WTC11 (cell line): ENCODE measurements at regions not wholly inside any gene's neighbourhood (a gene's known extent, or its start where the extent isn't known, plus 50 kb on each side); places are given as distances from the start of the nearest gene placed in this dataset.

Source experiments
- ATAC-seq: fragments of 200-7000 bp; cut with Tn5 transposase; 2 replicates; pipeline ENCODE4 v1.10.0; 2021; ENCODE audit warnings: mild to moderate bottlenecking, moderate library complexity
- CTCF ChIA-PET: fragments of 300-600 bp; sonication (Branson Sonifier 250); formaldehyde crosslinking; loops from one replicate; lab custom pipeline; 2021; ENCODE audit warnings: antibody characterized with exemption; lab: Charles Lee
- POLR2A ChIA-PET: fragments of 350-600 bp; sonication (Branson Sonifier 250); formaldehyde crosslinking; loops from one replicate; lab custom pipeline; 2021; ENCODE audit warnings: antibody characterized with exemption; lab: Charles Lee
- DNase-seq: peaks from one replicate; pipeline ENCODE4 v3.0.0; 2021; ENCODE audit warnings: low spot score
- H3K27ac Mint-ChIP-seq: 2 replicates; pipeline ENCODE4 v1.8.0; 2021; ENCODE audit warnings: mixed read lengths
- H3K27me3 Mint-ChIP-seq: 2 replicates; pipeline ENCODE4 v1.8.0; 2021; ENCODE audit warnings: low read depth, mild to moderate bottlenecking, moderate library complexity, mixed read lengths
- H3K36me3 Mint-ChIP-seq: 2 replicates; pipeline ENCODE4 v1.8.0; 2021; ENCODE audit warnings: mixed read lengths
- H3K4me1 Mint-ChIP-seq: 2 replicates; pipeline ENCODE4 v1.8.0; 2022; ENCODE audit warnings: mixed read lengths
- H3K4me3 Mint-ChIP-seq: 2 replicates; pipeline ENCODE4 v1.8.0; 2021; ENCODE audit warnings: mild to moderate bottlenecking, moderate library complexity, mixed read lengths
- H3K9me3 Mint-ChIP-seq: 2 replicates; pipeline ENCODE4 v1.8.0; 2021; ENCODE audit warnings: mixed read lengths
- NR2C2 ChIP-seq: sonication (generic); formaldehyde crosslinking; IDR thresholded peaks from 2 replicates; pipeline ENCODE4 v1.8.0; 2022; ENCODE audit warnings: mild to moderate bottlenecking, missing genetic modification reagents
- ZBTB21 ChIP-seq: sonication (generic); formaldehyde crosslinking; IDR thresholded peaks from 2 replicates; pipeline ENCODE4 v1.8.1; 2023; ENCODE audit warnings: mild to moderate bottlenecking, missing genetic modification reagents, borderline replicate concordance
- ZNF138 ChIP-seq: sonication (generic); formaldehyde crosslinking; conservative IDR thresholded peaks from 2 replicates; pipeline ENCODE4 v1.8.1; 2022; ENCODE audit warnings: mild to moderate bottlenecking, moderate library complexity, missing genetic modification reagents
- ZNF263 ChIP-seq: sonication (generic); formaldehyde crosslinking; IDR thresholded peaks from 2 replicates; pipeline ENCODE4 v1.8.1; 2022; ENCODE audit warnings: low read depth, mild to moderate bottlenecking, moderate library complexity, missing genetic modification reagents
- TF ChIP-seq, protein P1 (sequence below): sonication (generic); formaldehyde crosslinking; IDR thresholded peaks from 2 replicates; pipeline ENCODE4 v1.8.0; 2023; ENCODE audit warnings: missing genetic modification reagents
- TF ChIP-seq, protein P2 (sequence below): sonication (generic); formaldehyde crosslinking; IDR thresholded peaks from 2 replicates; pipeline ENCODE4 v1.8.1; 2023; ENCODE audit warnings: mild to moderate bottlenecking, missing genetic modification reagents, borderline replicate concordance

DNA sequence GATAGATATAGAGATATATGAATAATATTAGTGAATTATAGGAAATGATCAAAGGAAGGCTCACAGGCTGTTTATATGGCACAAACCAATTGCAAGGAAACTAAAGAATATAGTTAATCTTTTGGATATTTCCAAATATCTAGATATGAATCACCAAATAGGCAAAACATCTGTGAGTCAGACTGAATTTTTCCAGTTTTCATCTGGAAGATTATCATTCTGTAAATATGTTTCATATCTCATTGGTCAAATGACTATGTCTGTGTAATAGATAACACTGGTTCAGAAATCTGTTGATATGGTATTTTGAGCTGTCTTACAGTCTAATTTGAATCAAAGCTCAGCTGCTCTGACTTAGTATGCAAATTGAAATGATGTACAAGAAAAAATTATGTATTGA is 303.6 kb downstream of the FAM133A start:
- H3K27ac Mint-ChIP-seq = no peak overlapping the region
- CTCF ChIA-PET = no interaction called here
- TF ChIP-seq ZNF263 (CRISPR knock-in tag) (no peak), NR2C2 (no peak), ZNF138 (no peak)
- TF ChIP-seq, protein P1, sequence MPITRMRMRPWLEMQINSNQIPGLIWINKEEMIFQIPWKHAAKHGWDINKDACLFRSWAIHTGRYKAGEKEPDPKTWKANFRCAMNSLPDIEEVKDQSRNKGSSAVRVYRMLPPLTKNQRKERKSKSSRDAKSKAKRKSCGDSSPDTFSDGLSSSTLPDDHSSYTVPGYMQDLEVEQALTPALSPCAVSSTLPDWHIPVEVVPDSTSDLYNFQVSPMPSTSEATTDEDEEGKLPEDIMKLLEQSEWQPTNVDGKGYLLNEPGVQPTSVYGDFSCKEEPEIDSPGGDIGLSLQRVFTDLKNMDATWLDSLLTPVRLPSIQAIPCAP (CRISPR knock-in tag) = no peak
- TF ChIP-seq, all 79 proteins: peak for 0
- no peaks in the 10 kb centered on the region; the same call in 1 of the 2 replicates for H3K27me3 Mint-ChIP-seq
- ATAC-seq (no peak), DNase-seq (no peak)
- no peak overlapping the region for H3K4me3 Mint-ChIP-seq
- POLR2A ChIA-PET = no interaction called here
- peaks cover 33% of the 10 kb centered on the region for H3K36me3 Mint-ChIP-seq
- H3K9me3 Mint-ChIP-seq = peaks cover 39% of the 10 kb centered on the region
- H3K4me1 Mint-ChIP-seq = no peaks in the 10 kb centered on the region

DNA sequence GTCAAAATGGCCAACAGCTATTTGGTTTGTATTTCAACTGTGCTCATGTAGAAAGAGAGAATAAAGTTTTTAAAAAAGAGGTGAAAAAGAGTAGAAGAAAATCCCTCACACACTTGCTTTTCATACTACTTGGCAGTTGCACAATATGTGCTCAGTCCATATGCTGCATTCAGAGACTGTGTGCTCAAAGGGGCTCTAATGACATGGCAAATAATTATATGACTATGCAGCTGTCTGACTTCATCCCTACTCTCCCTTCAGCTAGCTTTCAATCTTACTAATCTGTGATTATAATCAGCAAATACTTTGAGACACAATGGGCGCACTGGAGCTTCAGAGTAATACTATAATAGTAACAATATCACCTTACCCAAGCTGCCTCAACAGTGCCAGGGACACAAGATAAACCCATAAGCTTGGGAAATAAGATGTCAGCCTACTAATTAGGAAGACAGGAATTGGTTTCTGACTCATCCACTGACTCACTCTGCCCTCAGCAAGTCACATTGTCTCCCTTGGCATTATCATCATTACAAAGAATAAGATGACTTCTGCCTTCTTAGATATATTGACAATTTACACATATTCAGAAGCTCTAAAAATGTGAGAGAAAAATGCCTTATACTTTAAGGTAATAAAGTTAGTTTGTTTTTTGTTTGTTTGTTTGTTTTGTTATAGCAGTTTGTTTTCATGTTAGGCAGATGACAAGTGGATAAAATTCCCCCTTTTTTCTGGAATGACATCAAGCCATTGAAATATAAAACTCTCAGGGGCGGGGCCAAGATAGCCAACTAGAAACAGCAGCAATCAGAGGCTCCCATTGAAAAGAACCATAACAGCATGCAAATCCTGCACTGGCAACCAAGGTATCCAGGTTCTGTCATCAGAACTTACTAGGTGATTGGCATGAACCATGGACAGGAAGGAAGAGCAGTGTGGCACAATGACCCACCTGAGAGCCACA is 311.6 kb downstream of the FAM133A start:
- H3K36me3 Mint-ChIP-seq = peaks cover 16% of the 10 kb centered on the region
- no peaks in the 10 kb centered on the region for H3K27me3 Mint-ChIP-seq
- no peak for DNase-seq
- H3K9me3 Mint-ChIP-seq = peaks cover 32% of the 10 kb centered on the region
- ATAC-seq = no peak
- no peak overlapping the region for H3K4me3 Mint-ChIP-seq
- TF ChIP-seq ZBTB21 (CRISPR knock-in tag) = no peak
- TF ChIP-seq, protein P2, sequence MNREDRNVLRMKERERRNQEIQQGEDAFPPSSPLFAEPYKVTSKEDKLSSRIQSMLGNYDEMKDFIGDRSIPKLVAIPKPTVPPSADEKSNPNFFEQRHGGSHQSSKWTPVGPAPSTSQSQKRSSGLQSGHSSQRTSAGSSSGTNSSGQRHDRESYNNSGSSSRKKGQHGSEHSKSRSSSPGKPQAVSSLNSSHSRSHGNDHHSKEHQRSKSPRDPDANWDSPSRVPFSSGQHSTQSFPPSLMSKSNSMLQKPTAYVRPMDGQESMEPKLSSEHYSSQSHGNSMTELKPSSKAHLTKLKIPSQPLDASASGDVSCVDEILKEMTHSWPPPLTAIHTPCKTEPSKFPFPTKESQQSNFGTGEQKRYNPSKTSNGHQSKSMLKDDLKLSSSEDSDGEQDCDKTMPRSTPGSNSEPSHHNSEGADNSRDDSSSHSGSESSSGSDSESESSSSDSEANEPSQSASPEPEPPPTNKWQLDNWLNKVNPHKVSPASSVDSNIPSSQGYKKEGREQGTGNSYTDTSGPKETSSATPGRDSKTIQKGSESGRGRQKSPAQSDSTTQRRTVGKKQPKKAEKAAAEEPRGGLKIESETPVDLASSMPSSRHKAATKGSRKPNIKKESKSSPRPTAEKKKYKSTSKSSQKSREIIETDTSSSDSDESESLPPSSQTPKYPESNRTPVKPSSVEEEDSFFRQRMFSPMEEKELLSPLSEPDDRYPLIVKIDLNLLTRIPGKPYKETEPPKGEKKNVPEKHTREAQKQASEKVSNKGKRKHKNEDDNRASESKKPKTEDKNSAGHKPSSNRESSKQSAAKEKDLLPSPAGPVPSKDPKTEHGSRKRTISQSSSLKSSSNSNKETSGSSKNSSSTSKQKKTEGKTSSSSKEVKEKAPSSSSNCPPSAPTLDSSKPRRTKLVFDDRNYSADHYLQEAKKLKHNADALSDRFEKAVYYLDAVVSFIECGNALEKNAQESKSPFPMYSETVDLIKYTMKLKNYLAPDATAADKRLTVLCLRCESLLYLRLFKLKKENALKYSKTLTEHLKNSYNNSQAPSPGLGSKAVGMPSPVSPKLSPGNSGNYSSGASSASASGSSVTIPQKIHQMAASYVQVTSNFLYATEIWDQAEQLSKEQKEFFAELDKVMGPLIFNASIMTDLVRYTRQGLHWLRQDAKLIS (CRISPR knock-in tag) = no peak
- ChIA-PET CTCF (no interaction called here), POLR2A (no interaction called here)
- H3K4me1 Mint-ChIP-seq = no peaks in the 10 kb centered on the region
- no peak overlapping the region for H3K27ac Mint-ChIP-seq
